Thyroid gland (tissue), 4 donors: ENCODE measurements at regions not wholly inside any gene's neighbourhood (a gene's known extent, or its start where the extent isn't known, plus 50 kb on each side); places are given as distances from the start of the nearest gene placed in this dataset.

Experiments
- POLR2A ChIP-seq, 2 donors: fragments of 450-650 bp; IDR thresholded peaks; one replicate each; pipeline ENCODE4 v1.6.1; 2017; ENCODE audit warnings: antibody characterized with exemption in 2 of 2, mild to moderate bottlenecking in 2 of 2, moderate library complexity in 1 of 2
- TF ChIP-seq, protein P1 (sequence below), 6 experiments: fragments of 200-600 bp in 3 of 6; fragments of 450-650 bp in 3 of 6; sonication (generic) in 3 of 6; IDR thresholded peaks; one replicate each; pipeline ENCODE4 v1.5.1; 2016 to 2019; ENCODE audit warnings: antibody characterized with exemption in 6 of 6, mild to moderate bottlenecking in 2 of 6, inconsistent platforms in 1 of 6, moderate library complexity in 1 of 6

DNA sequence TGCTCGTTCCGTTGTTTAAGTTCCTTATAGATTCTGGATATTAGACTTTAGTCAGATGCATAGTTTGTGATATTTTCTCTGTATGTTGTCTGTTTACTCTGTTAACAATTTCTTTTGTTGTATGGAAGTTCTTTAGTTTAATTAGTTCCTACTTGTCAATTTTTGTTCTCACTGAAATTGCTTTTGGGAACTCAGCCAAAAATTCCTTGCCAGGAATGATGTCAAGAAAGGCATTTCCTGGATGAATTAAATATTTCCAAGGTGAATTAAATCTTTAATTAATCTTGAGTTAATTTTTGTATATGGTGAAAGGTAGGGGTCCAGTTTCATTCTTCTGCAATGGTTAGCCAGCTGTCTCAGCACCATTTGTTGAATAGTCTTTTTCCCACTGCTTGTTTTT, 406.2 kb upstream of the NOX3 start:
- TF ChIP-seq, protein P1, sequence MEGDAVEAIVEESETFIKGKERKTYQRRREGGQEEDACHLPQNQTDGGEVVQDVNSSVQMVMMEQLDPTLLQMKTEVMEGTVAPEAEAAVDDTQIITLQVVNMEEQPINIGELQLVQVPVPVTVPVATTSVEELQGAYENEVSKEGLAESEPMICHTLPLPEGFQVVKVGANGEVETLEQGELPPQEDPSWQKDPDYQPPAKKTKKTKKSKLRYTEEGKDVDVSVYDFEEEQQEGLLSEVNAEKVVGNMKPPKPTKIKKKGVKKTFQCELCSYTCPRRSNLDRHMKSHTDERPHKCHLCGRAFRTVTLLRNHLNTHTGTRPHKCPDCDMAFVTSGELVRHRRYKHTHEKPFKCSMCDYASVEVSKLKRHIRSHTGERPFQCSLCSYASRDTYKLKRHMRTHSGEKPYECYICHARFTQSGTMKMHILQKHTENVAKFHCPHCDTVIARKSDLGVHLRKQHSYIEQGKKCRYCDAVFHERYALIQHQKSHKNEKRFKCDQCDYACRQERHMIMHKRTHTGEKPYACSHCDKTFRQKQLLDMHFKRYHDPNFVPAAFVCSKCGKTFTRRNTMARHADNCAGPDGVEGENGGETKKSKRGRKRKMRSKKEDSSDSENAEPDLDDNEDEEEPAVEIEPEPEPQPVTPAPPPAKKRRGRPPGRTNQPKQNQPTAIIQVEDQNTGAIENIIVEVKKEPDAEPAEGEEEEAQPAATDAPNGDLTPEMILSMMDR (IDR thresholded peaks at IDR 0.05): no peak
- no peak for TF ChIP-seq POLR2A (IDR thresholded peaks at IDR 0.05)
